ENCODE measurements at regions not wholly inside any gene's neighbourhood (a gene's known extent, or its start where the extent isn't known, plus 50 kb on each side); places are given as distances from the start of the nearest gene placed in this dataset.

GRCh38 chr5:30650311-30650710, 543.2 kb upstream of the CDH6 start:
- FAIRE-seq = no peak
- H4K20me1 ChIP-seq (replicated peaks; ENCODE audit: control insufficient read depth, extremely low read depth, insufficient read depth, low read length) = no peaks in the 10 kb centered on the region
- no peaks in the 10 kb centered on the region for H3K27me3 ChIP-seq (ENCODE audit: control insufficient read depth in 2 of 2, insufficient read depth in 2 of 2, low read length in 2 of 2)
- TF ChIP-seq POLR2A (IDR thresholded peaks at IDR 0.05; ENCODE audit: low read depth, low read length) (no peak), CTCF (IDR thresholded peaks at IDR 0.05; ENCODE audit: extremely low read depth in 1 of 2, insufficient read depth in 1 of 2, low read depth in 1 of 2, low read length in 2 of 2) (no peak), POLR2AphosphoS5 (IDR thresholded peaks at IDR 0.05; ENCODE audit: insufficient read depth, low read depth, low read length) (no peak), EZH2 (IDR thresholded peaks at IDR 0.05; ENCODE audit: borderline replicate concordance, low read depth, low read length, severe bottlenecking) (no peak), JUN (IDR thresholded peaks at IDR 0.05; ENCODE audit: borderline replicate concordance, insufficient read depth, insufficient read length, low read depth) (no peak), FOS (IDR thresholded peaks at IDR 0.05; ENCODE audit: borderline replicate concordance, insufficient read depth, low read length) (no peak), MAX (IDR thresholded peaks at IDR 0.05; ENCODE audit: insufficient read depth, insufficient read length) (no peak)
- H3K36me3 ChIP-seq (ENCODE audit: control insufficient read depth in 2 of 2, extremely low read depth in 1 of 2, insufficient read depth in 2 of 2, low read length in 2 of 2) = no peaks in the 10 kb centered on the region
- CTCF ChIA-PET = no interaction called here
- H3K9me1 ChIP-seq (replicated peaks; ENCODE audit: control insufficient read depth, extremely low read depth, insufficient read depth, low read length) = no peaks in the 10 kb centered on the region
- BruUV-seq (replicated peaks) = no TSS peak
- no peak overlapping the region for H3K9ac ChIP-seq (replicated peaks; ENCODE audit: extremely low read depth, insufficient read depth, low read length)
- POLR2A ChIA-PET = no interaction called here
- intact Hi-C loops (cut with micrococcal nuclease) = no loop called here
- dilution Hi-C loops (cut with MboI; ENCODE audit: extremely low pct_ligation_motif_present, low sequenced_read_pairs) = no loop called here
- no peak overlapping the region for H3K4me2 ChIP-seq (ENCODE audit: insufficient read depth, low read length)
- H3K27ac ChIP-seq (ENCODE audit: insufficient read depth, low read depth, low read length) = no peak overlapping the region
- no peak for DNase-seq (ENCODE audit: low read depth, low spot score)
- H3K4me1 ChIP-seq (ENCODE audit: control insufficient read depth, extremely low read depth, insufficient read depth, low read length) = no peaks in the 10 kb centered on the region
- H3K9me3 ChIP-seq (replicated peaks; ENCODE audit: control insufficient read depth, insufficient read depth, low read length) = no peaks in the 10 kb centered on the region
- H2AFZ ChIP-seq (ENCODE audit: low read depth, low read length) = no peak overlapping the region
- H3K4me3 ChIP-seq (replicated peaks in 1 of 3; ENCODE audit: insufficient read depth in 1 of 3, low read depth in 1 of 3, low read length in 3 of 3) = no peak overlapping the region
- no peaks in the 10 kb centered on the region for H3K79me2 ChIP-seq (ENCODE audit: control insufficient read depth, insufficient read depth, low read length)

Measured in endothelial cell of umbilical vein (primary cell).